ENCODE measurements at regions not wholly inside any gene's neighbourhood (a gene's known extent, or its start where the extent isn't known, plus 50 kb on each side); places are given as distances from the start of the nearest gene placed in this dataset.
A peak's percentile ranks its signal among the peaks of the same experiment; 100 is the strongest.

DNA sequence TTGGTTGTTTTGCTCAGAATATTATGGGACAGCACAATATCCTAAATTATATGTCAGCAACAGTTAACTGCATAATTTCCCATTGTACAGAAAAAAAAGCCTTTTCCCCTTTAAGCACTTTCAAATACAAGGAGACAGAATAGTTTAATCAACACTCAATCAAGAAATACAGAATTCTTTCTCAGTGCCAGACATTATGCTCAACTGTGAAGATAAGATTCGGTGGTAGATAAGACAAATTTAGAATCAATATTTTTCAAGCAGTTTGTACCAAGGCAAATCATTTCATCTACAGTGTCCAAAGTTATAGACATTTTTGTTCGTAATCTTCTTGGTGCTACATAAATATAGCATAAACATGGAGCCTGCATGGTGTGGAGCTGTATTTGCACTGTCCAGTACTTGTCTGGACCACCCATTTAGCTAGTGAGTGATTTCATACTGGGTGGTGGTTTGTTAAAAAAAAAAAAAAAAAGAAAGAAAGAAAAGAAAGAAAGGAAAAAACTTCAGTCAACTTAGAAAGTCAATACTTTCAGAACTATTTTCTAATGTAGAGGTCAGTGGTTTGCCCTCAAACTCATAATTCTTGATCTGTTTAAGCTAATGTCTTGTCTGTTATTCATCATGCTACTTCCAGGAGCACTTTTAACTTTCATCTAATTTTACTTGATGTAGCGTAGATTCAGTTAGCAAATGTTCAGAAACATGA lies 522.9 kb downstream of the FAT4 start:
- Histone ChIP-seq H2AFZ (ENCODE audit: control insufficient read depth, low read depth, low read length) (no peak overlapping the region), H3K4me2 (ENCODE audit: control insufficient read depth, insufficient read depth) (no peak overlapping the region), H3K4me3 (no peak overlapping the region), H3K4me1 (ENCODE audit: control insufficient read depth, insufficient read depth, low read length) (no peaks in the 10 kb centered on the region), H3K27me3 (replicated peaks in 1 of 2; ENCODE audit: control insufficient read depth in 2 of 2, insufficient read depth in 2 of 2, low read length in 1 of 2) (no peaks in the 10 kb centered on the region), H3K9ac (ENCODE audit: control insufficient read depth, insufficient read depth, low read length) (no peak overlapping the region), H3K36me3 (ENCODE audit: control insufficient read depth in 2 of 2, insufficient read depth in 2 of 2, low read length in 1 of 2) (no peaks in the 10 kb centered on the region), H4K20me1 (ENCODE audit: control insufficient read depth, insufficient read depth) (no peaks in the 10 kb centered on the region), H3K27ac (ENCODE audit: control insufficient read depth, insufficient read depth) (no peak overlapping the region), H3K79me2 (ENCODE audit: control insufficient read depth, insufficient read depth, low read length) (no peaks in the 10 kb centered on the region), H3K9me3 (replicated peaks; ENCODE audit: control insufficient read depth, insufficient read depth, low read length) (no peaks in the 10 kb centered on the region)
- ATAC-seq: 0 out of 3 replicates have a peak, but pooled peaks have one; percentile 34
- DNase-seq (ENCODE audit: low read depth, low spot score): no peak
- FAIRE-seq: no peak
- CTCF ChIA-PET: interaction anchor here (0.7 to 1.2 kb wide), 2 partner anchors 8 to 74 kb away, joined by 3 read pairs; no protein-coding TSS in a partner anchor
- SMC1A ChIA-PET (ENCODE audit: uncharacterized antibody, unreplicated experiment): interaction anchor here (1.3 kb wide), 1 partner anchor 78 kb away, joined by 3 read pairs; no protein-coding TSS in a partner anchor
- intact Hi-C loops (cut with micrococcal nuclease; ENCODE audit: unreplicated experiment): no loop called here
- in situ Hi-C loops (cut with MboI): no loop called here
- TF ChIP-seq FOXM1 (IDR thresholded peaks at IDR 0.05; ENCODE audit: low read depth, low read length) (no peak), NFIC (IDR thresholded peaks at IDR 0.05; ENCODE audit: low read depth, low read length) (no peak), NRF1 (conservative IDR thresholded peaks at IDR 0.05; ENCODE audit: low read depth, low read length) (no peak), BCL11A (IDR thresholded peaks at IDR 0.05; ENCODE audit: low read depth, low read length) (no peak), ZNF622 (IDR thresholded peaks at IDR 0.05) (no peak), ZNF217 (IDR thresholded peaks at IDR 0.05) (no peak), ETV6 (conservative IDR thresholded peaks at IDR 0.05 in 1 of 2, IDR thresholded peaks at IDR 0.05 in 1 of 2; ENCODE audit: borderline replicate concordance in 1 of 2, low read depth in 1 of 2) (no peak), POU2F2 (IDR thresholded peaks at IDR 0.05; ENCODE audit: borderline replicate concordance, low read depth, low read length) (no peak), YBX1 (IDR thresholded peaks at IDR 0.05) (no peak)
- TF ChIP-seq, protein P1, sequence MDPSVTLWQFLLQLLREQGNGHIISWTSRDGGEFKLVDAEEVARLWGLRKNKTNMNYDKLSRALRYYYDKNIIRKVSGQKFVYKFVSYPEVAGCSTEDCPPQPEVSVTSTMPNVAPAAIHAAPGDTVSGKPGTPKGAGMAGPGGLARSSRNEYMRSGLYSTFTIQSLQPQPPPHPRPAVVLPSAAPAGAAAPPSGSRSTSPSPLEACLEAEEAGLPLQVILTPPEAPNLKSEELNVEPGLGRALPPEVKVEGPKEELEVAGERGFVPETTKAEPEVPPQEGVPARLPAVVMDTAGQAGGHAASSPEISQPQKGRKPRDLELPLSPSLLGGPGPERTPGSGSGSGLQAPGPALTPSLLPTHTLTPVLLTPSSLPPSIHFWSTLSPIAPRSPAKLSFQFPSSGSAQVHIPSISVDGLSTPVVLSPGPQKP (IDR thresholded peaks at IDR 0.05; ENCODE audit: low read depth, low read length): no peak
- TF ChIP-seq, protein P2, sequence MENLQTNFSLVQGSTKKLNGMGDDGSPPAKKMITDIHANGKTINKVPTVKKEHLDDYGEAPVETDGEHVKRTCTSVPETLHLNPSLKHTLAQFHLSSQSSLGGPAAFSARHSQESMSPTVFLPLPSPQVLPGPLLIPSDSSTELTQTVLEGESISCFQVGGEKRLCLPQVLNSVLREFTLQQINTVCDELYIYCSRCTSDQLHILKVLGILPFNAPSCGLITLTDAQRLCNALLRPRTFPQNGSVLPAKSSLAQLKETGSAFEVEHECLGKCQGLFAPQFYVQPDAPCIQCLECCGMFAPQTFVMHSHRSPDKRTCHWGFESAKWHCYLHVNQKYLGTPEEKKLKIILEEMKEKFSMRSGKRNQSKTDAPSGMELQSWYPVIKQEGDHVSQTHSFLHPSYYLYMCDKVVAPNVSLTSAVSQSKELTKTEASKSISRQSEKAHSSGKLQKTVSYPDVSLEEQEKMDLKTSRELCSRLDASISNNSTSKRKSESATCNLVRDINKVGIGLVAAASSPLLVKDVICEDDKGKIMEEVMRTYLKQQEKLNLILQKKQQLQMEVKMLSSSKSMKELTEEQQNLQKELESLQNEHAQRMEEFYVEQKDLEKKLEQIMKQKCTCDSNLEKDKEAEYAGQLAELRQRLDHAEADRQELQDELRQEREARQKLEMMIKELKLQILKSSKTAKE (IDR thresholded peaks at IDR 0.05; ENCODE audit: low read depth, poor library complexity, severe bottlenecking): no peak
- no TSS peak for BruUV-seq (replicated peaks)
- POLR2A ChIA-PET: no interaction called here
- RAD21 ChIA-PET (ENCODE audit: unreplicated experiment): interaction anchor here (1.5 kb wide), 1 partner anchor 38 kb away, joined by 3 read pairs; no protein-coding TSS in a partner anchor
- WGBS (ENCODE audit: insufficient coverage, insufficient replicate concordance, low lambda C conversion rate, missing lambda C conversion rate): 0% methylated on average over 3 of the region's 3 CpGs
